HG03159 (cell line): ENCODE measurements at regions not wholly inside any gene's neighbourhood (a gene's known extent, or its start where the extent isn't known, plus 50 kb on each side); places are given as distances from the start of the nearest gene placed in this dataset.
"Not testable (repeated sequence)": the region's sequence is repeated elsewhere in the genome, so short reads cannot be mapped to it uniquely, and the experiment has no call there.

Experiments
- ATAC-seq: cut with Tn5 transposase; IDR thresholded peaks from one replicate; pipeline ENCODE4 v1.9.1; 2021; ENCODE audit warnings: mild to moderate bottlenecking, moderate library complexity; ENCODE audit not compliant: unreplicated experiment

GRCh38 chr20:40101560-40101959 is 587.5 kb downstream of the MAFB start:
- ATAC-seq: no peak

DNA sequence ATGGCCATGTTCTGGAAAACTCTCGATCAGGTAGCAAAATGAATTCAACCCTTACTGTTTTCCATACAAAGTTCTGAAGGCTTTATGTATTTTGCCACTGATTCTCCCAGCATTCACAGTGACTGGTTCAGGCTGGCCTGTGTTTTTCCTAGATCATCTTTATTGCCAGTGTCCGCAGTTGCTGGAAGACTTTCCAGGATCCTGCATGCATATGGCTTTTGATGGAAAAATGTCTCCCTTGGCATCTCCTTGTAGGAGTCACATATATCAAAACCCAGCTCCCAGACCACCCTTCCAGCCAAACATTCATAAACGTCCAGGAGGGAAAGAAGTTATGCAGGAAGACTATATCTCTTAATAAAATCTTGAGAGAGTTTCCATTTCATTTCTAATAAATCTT is 588.8 kb downstream of the MAFB start:
- ATAC-seq: no peak

GRCh38 chr20:40090236-40090635 is 598.8 kb downstream of the MAFB start:
- ATAC-seq: no peak

DNA sequence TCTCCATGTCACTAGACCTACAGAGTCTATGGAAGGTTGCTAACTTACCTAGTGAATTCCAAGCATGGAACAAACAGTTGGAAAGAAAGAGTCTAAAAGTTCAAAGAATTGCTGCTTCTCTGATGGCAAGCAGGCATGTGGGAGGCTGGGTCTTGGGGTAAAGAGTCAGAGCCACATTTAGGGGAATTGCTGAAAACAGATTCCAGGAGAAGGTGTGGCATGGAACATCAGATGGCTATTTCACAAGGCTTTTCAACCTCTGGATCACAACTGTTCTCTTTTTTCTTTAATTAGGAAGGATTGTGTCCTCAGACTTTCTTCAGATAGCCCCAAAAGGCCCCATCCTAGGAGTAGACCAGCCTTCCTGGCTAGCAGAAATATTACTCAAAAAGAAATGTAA is 601.5 kb downstream of the MAFB start:
- ATAC-seq: no peak

DNA sequence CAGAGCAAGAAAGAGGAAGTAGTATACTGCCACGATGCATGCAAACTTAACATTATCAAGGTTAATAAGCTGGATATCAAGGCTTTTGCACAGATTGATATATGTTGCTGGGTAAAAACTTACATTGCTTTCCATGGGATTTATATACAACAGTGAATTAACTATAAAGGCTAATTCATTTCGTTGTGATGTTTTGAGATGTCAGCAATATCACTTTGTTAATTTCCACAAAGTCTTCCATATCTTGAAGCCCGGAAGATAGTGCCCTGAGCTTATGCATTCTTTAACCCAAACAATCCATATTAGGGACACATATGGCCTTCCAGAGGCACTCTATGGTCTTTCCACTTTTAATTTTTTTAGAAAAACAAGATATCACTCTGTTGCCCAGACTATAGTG is 603.5 kb downstream of the MAFB start:
- no peak for ATAC-seq

DNA sequence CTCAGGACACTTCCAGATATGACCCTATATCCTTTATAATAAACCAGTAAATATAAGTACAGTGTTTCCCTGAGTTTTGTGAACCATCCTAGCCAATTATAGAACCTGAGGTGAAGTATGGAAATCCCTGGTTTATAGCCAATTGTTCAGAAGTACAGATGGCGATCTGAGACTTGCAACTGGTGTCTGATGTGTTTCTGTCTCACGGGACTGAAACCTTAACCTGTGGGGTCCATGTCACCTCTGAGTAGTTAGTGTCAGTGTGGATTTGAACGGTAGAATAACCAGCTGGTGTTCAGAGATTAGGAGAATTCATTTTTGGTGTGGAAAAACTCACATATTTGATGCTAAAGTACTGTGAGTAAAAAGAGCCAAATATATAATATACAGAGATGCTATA is 606.6 kb downstream of the MAFB start:
- ATAC-seq: no peak

GRCh38 chr20:40081653-40082052 is 607.4 kb downstream of the MAFB start:
- ATAC-seq: no peak

- no peak for ATAC-seq
These were observed 608.9 kb downstream of the MAFB start for GRCh38 chr20:40080041-40080652.

DNA sequence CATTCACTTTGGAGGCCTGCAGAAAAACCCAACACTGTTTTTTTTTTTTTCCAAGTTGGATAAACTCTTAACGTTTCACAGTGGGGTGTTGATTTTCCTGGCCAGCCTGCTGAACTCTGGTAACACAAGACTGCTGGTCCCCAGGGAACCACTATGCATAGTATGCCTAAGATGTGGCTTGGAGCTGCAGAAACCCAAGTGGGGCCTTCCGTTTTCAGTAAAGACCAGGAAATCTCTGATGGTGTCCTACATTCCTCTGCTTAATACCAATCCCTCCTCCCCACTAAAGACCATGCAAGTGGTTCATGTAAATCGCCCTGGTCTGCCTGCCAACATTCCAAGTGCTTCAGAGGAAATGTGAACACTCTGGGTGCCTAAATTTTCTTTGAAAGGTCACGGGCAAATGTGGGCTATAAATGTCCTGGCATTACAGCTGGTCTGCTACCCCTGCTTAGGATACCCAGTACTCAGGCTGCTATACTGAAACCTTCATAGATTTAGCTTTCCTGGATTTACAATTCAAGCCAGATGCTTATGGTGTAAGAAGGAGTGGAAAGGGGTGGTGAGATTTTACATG is 615.4 kb downstream of the MAFB start:
- no peak for ATAC-seq

GRCh38 chr20:40072907-40073306 is 616.1 kb downstream of the MAFB start:
- no peak for ATAC-seq

DNA sequence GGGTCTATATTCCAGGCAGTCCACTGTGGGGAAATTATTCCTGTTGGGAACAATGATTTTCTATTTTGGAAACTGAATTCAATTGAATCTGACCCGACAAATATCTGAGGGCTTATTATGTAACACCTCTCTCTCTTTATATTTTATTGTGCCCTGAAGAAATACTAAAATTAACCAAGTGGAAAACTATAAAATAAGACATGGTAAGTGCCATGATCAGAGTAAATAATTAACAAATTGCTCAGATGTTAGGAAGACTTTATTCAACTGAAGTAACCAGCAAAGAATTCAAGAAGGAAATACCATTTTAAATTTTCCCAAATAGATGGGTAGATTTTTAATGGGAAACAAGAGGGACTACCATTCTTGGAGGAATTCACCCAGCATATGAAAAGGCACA is 632.9 kb downstream of the MAFB start:
- ATAC-seq: no peak

GRCh38 chr20:40055711-40056110 is 633.3 kb downstream of the MAFB start:
- no peak for ATAC-seq

GRCh38 chr20:40054311-40054710 is 634.7 kb downstream of the MAFB start:
- ATAC-seq: no peak

DNA sequence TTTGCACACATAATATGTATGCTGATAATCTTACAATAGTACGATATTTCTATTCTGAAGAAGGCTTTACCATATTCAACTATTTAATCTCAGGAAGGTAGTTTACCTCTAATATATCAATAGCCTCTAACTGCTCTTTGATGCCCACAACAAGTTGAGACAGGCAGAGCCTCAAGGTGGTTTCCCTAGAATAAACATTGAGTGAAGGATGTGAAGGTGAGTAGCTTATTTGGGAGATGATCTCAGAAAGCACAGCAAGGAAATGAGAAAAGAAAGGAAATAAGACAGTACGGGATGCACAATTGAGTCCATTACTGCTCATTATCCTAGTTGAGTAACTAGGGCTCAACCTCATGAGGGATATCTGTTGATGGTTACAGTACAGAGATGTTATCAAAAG is 638.4 kb downstream of the MAFB start:
- ATAC-seq: no peak

- ATAC-seq: no peak
These were observed 639.2 kb downstream of the MAFB start for GRCh38 chr20:40049854-40050253.

DNA sequence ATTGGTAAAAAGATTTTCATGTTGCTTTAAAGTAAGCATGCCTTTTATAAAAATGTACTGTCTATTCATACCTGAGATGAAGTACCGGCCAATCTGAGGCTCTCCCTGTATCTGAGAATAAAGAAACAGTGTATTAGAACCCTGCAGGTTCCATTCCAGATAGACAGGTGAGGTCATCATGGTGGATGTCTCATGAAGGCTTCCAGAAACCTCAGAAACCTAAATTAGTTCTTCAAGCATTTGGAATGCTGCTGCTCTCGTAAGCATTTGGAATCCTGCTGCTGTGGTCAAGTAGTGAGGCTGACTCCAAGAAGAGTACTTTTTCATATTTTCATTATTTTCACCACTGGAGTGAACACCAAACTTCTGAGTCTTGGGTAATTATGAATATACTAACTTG is 642.3 kb downstream of the MAFB start:
- ATAC-seq: no peak

DNA sequence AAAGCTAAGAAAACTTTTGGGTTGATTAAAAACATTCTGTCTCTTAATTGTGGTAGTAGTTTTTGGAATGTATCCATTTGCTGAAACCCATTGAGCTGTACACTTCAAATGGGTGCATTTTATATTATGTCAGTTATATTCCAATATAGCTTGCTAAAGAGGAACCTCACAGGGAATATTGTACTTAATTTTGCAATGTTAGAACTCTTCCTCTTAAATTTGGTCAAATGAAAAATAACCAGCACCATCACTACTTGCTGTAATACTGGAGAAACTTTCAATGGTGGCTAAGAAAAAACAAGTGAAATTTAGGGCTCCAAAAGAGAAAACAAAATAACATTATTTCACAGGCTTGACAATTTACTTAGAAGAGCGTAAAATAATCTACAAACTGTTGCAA is 651.5 kb downstream of the MAFB start:
- ATAC-seq: no peak

DNA sequence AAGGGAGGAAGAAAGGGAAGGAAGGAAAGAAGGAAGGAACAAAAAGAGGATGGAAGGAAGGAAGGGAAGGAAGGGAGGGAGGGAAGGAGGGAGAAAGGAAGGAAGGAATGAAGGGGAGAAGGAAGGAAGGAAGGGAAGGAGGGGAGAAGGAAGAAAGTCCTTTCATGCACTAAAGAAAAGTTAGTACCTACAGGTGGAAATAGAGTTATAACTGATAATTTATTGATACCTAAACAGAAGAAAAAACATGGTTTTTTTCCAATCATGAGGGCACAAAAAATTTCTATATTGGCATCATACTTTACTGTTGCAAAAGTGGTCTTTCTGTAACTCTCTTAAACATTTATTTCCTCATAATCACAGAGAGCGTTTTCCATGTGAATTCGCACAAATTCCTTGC is 659.4 kb downstream of the MAFB start:
- ATAC-seq: no peak

DNA sequence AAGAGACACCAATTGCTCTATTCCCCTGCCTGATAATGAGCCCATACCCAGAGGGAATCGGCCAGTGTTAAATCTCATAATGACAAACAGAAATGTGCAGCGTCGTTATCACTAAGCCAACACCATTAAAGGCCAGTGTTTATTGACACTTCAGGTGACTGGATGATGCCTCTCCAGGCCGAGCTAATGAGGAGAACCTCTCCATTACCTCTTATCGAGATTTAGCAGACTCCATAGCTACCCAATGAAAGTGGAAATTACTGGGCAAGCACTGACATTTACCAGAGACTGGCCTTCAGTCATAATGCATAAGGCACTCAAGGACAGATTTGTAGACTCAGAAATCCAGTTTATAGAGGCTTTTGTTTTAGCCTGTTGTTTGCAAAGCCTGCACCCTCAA is 669.5 kb downstream of the MAFB start:
- no peak for ATAC-seq

DNA sequence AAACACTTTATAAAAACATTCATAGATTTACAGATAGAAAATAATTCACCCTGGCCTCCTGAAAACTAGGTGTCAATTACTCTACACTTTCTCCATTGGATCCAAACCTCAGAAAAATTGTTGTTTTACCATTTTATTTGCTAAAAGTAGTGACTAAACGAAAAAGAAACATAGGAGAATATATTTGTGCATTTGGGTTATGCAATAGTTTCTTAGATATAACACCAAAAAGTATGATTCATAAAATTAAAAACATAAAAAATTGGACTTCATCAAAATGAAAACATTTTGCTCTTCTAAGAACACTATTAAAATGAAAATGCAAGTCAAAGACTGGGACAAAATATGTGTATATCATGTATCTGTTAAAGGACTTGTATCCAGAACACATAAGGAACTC is 671.3 kb downstream of the MAFB start:
- ATAC-seq: no peak

- no peak for ATAC-seq
These were observed 672.1 kb downstream of the MAFB start for GRCh38 chr20:40016890-40017289.

DNA sequence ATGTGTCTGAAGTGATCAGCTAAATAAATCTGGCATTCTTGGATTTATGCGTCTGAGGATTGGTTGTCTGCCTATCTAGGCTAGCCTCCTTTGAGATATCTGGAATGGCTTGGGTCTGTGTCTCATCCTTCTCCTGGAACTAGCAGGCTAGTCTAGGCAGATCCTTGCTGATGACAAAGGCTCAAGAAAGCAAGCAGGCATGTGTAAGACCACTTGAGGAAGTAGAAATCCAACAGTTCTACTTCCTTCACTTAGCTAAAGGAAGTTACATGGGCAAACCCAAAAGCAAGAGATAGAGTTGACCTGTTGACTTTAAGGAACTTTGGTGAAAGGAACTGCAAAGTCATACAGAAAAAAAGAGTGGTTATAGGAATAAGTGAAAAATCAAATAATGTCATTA is 672.6 kb downstream of the MAFB start:
- ATAC-seq: no peak

DNA sequence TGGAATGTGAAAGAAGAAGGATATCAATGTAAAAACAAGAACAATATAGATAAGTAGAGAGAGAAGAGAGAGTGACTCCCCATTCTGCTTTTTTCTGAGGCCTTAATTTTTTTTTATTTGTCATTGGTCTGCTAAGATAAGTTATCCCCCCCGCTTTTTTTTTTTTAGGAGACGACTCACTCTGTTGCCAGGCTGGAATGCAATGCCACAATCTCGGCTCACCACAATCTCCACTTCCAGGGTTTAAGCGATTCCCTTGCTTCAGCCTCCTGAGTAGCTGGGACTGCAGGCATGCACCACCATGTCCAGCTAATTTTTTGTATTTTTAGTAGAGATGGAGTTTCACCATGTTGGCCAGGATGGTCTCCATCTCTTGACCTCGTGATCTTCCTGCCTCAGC is 677.0 kb downstream of the MAFB start:
- not testable (repeated sequence) for ATAC-seq
